Mucosa of stomach (tissue), 1 donor: ENCODE measurements at regions not wholly inside any gene's neighbourhood (a gene's known extent, or its start where the extent isn't known, plus 50 kb on each side); places are given as distances from the start of the nearest gene placed in this dataset.

Experiments used
- H3K27me3 ChIP-seq: one replicate; pipeline ENCODE4 v1.7.0; 2013; ENCODE audit warnings: mild to moderate bottlenecking, low read length; ENCODE audit not compliant: control insufficient read depth, insufficient read depth
- H3K36me3 ChIP-seq: one replicate; pipeline ENCODE4 v1.7.0; 2013; ENCODE audit warnings: low read length; ENCODE audit not compliant: control insufficient read depth, insufficient read depth
- H3K4me1 ChIP-seq: one replicate; pipeline ENCODE4 v1.7.0; 2013; ENCODE audit warnings: mild to moderate bottlenecking, low read length; ENCODE audit not compliant: control insufficient read depth, insufficient read depth
- H3K4me3 ChIP-seq: one replicate; pipeline ENCODE4 v1.7.0; 2013; ENCODE audit warnings: low read length
- H3K9ac ChIP-seq: one replicate; pipeline ENCODE4 v1.7.0; 2013; ENCODE audit warnings: mild to moderate bottlenecking, low read length, moderate library complexity
- H3K9me3 ChIP-seq: one replicate; pipeline ENCODE4 v1.7.0; 2013; ENCODE audit warnings: mild to moderate bottlenecking, low read length, moderate library complexity; ENCODE audit not compliant: control insufficient read depth
- donor health status: Pancreatic carcinoma.

DNA sequence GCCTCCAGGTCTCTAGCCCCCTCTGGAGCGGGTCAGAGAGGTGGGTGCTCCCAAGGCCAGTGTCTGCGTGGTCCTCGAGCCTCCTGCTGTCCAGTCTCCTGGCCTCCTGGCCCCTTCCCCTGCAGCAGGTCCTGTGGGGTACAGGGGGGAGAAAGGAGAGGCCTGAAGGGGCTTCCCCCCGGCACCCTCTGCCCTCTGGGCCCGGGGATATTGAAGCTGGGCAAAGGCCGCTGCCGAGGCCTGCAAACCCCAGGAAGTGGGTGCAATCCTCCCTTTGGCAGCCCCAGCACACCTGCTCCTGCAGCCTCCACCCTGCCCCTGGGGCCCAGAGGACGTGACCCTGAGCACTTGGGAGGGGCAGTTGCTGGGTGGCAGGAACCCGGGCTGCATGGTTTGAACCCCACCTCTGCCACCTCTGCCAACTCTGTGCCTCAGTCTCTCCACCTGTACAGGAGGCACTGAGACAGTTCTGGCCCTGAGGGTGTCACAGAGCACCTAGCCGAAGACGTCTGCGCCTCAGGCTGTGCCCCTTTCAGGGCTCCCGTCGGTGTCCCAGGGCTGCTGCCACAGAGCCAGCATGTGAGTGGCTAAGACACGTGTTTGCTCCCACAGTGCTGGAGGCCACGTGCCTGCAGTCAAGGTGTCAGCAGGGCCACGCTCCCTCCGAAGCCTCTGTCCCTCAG lies 59.1 kb upstream of the INPP5A start:
- no peaks in the 10 kb centered on the region for H3K4me1 ChIP-seq
- H3K9ac ChIP-seq = no peak overlapping the region
- peaks cover 18% of the 10 kb centered on the region for H3K27me3 ChIP-seq
- no peak overlapping the region for H3K4me3 ChIP-seq
- no peaks in the 10 kb centered on the region for H3K9me3 ChIP-seq
- H3K36me3 ChIP-seq = no peaks in the 10 kb centered on the region

DNA sequence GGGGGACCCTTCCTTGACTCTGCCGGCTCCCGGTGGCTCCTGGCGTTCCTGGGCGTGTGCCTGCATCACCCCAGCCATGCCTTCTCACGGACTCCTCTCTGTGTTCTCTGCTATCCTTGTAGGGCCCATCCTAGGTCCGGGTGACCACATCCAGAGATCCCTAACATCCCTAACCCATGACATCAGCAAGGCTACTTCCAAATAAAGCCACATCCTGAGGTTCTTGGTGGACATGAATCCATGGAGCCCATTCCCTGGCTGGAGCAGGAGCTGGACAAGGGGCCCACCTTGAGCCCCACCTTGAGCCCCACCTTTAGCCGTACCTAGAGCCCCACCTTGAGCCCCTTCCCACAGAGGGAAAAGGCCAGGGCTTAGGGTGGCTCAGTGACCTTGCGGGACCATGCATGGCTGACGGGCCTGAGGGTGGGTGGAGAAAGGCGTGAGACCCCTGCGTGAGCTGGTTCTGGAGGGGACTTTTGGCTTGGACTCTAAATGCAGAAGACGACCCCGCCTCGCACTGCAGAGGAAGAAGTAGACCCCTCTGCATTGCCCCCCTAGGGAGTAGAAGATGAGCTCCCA lies 58.5 kb upstream of the INPP5A start:
- H3K9me3 ChIP-seq = no peaks in the 10 kb centered on the region
- H3K4me1 ChIP-seq = no peaks in the 10 kb centered on the region
- H3K27me3 ChIP-seq = peaks cover 18% of the 10 kb centered on the region
- H3K4me3 ChIP-seq = no peak overlapping the region
- H3K36me3 ChIP-seq = no peaks in the 10 kb centered on the region
- no peak overlapping the region for H3K9ac ChIP-seq

DNA sequence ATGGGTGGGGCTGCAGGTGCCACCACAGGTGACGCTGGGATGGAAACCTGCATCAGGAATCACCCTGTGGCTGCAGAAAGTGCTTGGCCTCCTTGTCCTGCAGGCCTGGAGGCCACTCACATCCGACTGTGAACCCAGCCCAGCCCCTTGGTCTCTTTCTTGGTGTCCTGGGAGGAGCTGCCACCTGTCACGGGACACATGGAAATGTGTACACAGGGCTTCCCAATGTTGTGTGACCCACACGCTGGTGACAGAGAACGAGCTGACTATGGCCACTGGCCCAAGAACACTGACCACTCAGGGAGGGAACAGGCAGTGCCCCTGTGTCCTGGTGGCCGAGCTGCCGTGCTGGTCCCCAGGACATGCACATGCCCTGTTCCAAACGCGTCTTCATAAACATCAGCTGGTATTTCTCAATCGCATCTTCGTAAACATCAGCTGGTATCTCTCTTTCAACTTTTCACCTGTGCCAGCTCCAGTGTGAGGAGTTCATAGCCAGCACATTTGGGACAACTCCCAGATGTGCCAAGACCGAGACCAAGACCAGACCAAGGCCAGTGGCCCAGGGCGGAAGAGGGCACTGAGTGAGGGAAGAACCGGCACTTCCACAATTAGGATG lies 57.9 kb upstream of the INPP5A start:
- Histone ChIP-seq H3K9ac (no peak overlapping the region), H3K4me1 (no peaks in the 10 kb centered on the region), H3K36me3 (no peaks in the 10 kb centered on the region), H3K27me3 (peaks cover 18% of the 10 kb centered on the region), H3K9me3 (no peaks in the 10 kb centered on the region), H3K4me3 (no peak overlapping the region)

DNA sequence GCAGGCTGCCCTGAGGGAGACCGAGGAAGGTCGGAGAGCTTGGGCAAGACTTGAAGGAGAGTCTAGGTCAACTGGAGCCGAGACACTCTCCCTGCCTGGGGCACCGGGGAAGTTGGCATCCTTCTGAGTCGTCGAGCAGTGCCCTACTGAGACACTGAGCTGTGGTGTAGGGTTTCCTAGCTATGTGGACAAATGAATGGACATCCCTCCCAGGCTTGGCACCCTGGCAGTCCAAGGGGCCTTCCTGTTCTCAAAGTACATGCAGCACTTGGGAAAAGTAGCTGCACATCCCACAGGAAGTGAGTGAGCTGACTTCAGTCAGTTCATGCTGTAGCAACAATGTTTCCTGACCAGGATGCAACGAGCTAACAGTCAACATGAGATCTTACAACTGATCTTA lies 57.2 kb upstream of the INPP5A start:
- no peaks in the 10 kb centered on the region for H3K4me1 ChIP-seq
- H3K9me3 ChIP-seq = no peaks in the 10 kb centered on the region
- H3K9ac ChIP-seq = no peak overlapping the region
- H3K27me3 ChIP-seq = peaks cover 18% of the 10 kb centered on the region
- no peaks in the 10 kb centered on the region for H3K36me3 ChIP-seq
- H3K4me3 ChIP-seq = no peak overlapping the region

DNA sequence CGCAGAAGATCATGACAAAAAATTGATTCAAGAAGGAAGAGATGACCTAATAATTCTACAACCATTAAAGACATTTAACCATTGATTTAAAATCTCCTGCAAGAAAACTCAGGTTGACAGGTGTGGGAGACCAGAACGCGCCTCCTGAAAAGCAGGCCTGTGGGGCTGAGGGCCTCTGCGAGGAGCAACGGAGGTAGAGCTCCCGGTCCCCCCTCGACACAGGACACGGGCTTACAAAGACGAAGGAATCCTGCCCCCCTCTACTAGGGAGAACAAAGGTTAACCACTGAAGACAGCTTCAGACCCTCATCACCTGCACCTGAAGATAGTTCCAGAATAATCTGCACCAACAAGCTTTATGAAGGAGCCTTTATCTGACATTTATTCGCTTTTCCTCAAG lies 55.9 kb upstream of the INPP5A start:
- H3K27me3 ChIP-seq = peaks cover 18% of the 10 kb centered on the region
- no peaks in the 10 kb centered on the region for H3K36me3 ChIP-seq
- H3K4me1 ChIP-seq = no peaks in the 10 kb centered on the region
- H3K9me3 ChIP-seq = no peaks in the 10 kb centered on the region
- H3K4me3 ChIP-seq = no peak overlapping the region
- no peak overlapping the region for H3K9ac ChIP-seq

DNA sequence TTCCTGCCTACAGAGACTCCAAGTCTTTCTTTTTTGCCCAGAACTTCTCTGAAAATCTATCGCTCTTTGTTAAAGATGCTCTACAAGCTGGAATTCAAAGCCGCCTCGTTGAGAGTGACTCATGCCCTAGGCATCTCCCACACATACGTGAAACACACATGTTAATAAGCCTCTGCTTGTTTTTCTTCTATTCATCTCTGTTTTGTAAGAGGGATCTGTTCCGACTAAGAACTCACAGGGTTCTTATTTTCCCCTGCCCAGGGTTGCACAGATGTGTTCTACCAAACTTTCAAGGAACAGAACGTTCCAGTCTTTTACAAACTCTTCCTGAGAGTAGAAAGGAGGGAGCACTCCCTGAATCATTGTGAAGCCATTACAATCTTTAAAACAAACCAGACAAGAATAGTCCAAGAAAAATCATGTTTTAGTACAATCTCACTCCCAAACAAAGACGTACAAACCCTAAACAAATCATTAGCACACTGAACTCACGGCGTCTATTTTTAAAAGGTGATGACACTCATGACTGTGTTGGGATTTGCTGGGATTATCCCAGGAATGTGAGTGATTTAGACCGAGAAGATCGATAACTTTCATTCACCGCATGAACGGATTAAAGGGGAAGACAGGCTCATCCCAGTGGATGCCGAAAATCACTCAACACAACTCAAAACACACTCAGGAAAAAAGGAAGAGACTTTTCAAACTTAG lies 55.3 kb upstream of the INPP5A start:
- no peak overlapping the region for H3K4me3 ChIP-seq
- H3K4me1 ChIP-seq = no peaks in the 10 kb centered on the region
- no peak overlapping the region for H3K9ac ChIP-seq
- H3K9me3 ChIP-seq = no peaks in the 10 kb centered on the region
- no peaks in the 10 kb centered on the region for H3K36me3 ChIP-seq
- H3K27me3 ChIP-seq = peaks cover 18% of the 10 kb centered on the region

DNA sequence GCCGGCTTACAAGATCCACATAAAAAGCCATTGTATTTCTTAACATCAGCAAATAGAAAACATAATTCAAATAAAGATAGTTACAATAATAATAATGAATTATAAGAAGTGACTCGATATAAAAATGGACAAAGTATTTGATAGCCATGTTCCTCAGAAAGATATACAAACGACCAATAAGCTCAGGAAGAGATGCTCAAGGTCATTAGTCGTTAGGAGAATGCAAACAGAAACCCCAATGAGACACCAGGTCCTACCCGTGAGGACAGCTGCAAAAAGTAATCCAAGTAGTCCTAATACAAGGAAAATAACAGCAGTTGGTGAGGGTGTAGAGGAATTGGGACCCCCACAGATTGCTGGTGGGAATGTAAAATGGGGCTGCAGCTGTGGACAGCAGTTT lies 54.2 kb upstream of the INPP5A start:
- H3K4me3 ChIP-seq = no peak overlapping the region
- peaks cover 5% of the 10 kb centered on the region for H3K4me1 ChIP-seq
- H3K9ac ChIP-seq = no peak overlapping the region
- no peaks in the 10 kb centered on the region for H3K36me3 ChIP-seq
- no peaks in the 10 kb centered on the region for H3K9me3 ChIP-seq
- peaks cover 18% of the 10 kb centered on the region for H3K27me3 ChIP-seq

DNA sequence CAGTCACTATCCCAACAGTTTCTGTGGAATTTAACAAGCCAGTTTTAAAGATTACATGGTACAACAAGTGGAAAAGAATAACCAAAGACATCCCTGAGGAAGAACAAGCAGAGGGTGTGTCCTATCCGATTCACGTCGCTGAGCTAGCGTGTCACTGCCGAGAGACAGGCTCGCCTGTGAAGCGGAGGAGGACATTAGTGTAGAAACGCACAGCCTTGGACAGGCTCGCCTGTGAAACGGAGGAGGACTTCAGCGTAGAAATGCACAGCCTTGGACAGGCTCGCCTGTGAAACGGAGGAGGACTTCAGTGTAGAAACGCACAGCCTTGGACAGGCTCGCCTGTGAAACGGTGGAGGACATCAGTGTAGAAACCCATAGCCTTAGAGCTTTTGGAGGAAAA lies 52.7 kb upstream of the INPP5A start:
- Histone ChIP-seq H3K36me3 (no peaks in the 10 kb centered on the region), H3K27me3 (peaks cover 12% of the 10 kb centered on the region), H3K9ac (no peak overlapping the region), H3K9me3 (no peaks in the 10 kb centered on the region), H3K4me3 (no peak overlapping the region), H3K4me1 (peaks cover 5% of the 10 kb centered on the region)

GRCh38 chr10:132485391-132485790 lies 52.2 kb upstream of the INPP5A start:
- Histone ChIP-seq H3K4me3 (no peak overlapping the region), H3K4me1 (peaks cover 5% of the 10 kb centered on the region), H3K9ac (no peak overlapping the region), H3K27me3 (peaks cover 7% of the 10 kb centered on the region), H3K9me3 (no peaks in the 10 kb centered on the region), H3K36me3 (no peaks in the 10 kb centered on the region)

DNA sequence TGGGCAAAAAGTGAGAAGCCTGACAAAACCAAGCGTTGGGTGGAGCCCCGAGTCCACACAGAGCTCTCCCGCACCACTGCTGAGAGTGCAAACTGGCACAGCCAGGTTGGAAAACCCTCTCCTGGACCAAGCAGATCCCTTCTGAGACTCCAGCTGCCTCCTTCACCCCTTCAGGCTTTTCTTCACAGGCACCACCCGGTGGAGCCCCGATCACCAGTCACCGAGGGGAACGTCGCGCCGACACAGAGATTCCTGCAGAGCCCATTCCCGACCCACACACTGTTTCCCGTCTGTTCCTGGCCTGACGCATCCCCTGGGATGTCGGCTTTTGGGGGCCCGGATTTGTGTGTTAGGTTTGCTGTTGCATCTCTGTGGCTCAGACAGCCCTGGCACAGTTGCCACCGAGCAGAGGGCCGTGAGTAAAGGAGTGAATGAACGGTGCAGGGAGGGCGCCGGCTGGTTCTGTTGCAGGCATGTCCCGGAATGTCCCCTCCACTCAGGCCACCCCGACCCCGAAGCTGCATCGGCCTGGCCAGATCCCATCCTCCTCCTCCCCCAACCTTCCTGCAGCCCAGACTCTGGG lies 51.0 kb upstream of the INPP5A start:
- Histone ChIP-seq H3K4me3 (no peak overlapping the region), H3K4me1 (peaks cover 5% of the 10 kb centered on the region), H3K27me3 (peaks cover 5% of the 10 kb centered on the region), H3K36me3 (no peaks in the 10 kb centered on the region), H3K9me3 (no peaks in the 10 kb centered on the region), H3K9ac (no peak overlapping the region)

GRCh38 chr10:132487241-132488135 lies 50.1 kb upstream of the INPP5A start:
- Histone ChIP-seq H3K27me3 (no peaks in the 10 kb centered on the region), H3K9ac (no peak overlapping the region), H3K4me3 (no peak overlapping the region), H3K9me3 (no peaks in the 10 kb centered on the region), H3K4me1 (peaks cover 5% of the 10 kb centered on the region), H3K36me3 (no peaks in the 10 kb centered on the region)
